Stimulated activated effector memory CD8-positive, alpha-beta T cell treated with anti-CD3 and anti-CD28 coated beads, Interleukin-12 subunit alpha, Interleukin-12 subunit beta, amount 100 ng/mL, for 72 hours (primary cell): ENCODE measurements at regions not wholly inside any gene's neighbourhood (a gene's known extent, or its start where the extent isn't known, plus 50 kb on each side); places are given as distances from the start of the nearest gene placed in this dataset.

Experiments
- ATAC-seq: fragments of 150-1000 bp; cut with Tn5 transposase; 2 replicates; pipeline ENCODE4 v1.10.0; 2021
- DNase-seq, 2 donors: peaks; one replicate each; pipeline ENCODE4 v3.0.0; 2021 to 2022; ENCODE audit warnings: low spot score in 2 of 2
- H3K27ac Mint-ChIP-seq: one replicate; pipeline ENCODE4 v1.8.0; 2022; ENCODE audit warnings: mild to moderate bottlenecking, mixed read lengths
- H3K36me3 Mint-ChIP-seq: one replicate; pipeline ENCODE4 v1.8.0; 2022; ENCODE audit warnings: mild to moderate bottlenecking, mixed read lengths
- H3K4me1 Mint-ChIP-seq: one replicate; pipeline ENCODE4 v1.8.0; 2022; ENCODE audit warnings: mixed read lengths
- H3K4me3 Mint-ChIP-seq: one replicate; pipeline ENCODE4 v1.8.0; 2022; ENCODE audit warnings: mild to moderate bottlenecking, mixed read lengths
- H3K9me3 Mint-ChIP-seq: one replicate; pipeline ENCODE4 v1.8.0; 2022; ENCODE audit warnings: mixed read lengths

DNA sequence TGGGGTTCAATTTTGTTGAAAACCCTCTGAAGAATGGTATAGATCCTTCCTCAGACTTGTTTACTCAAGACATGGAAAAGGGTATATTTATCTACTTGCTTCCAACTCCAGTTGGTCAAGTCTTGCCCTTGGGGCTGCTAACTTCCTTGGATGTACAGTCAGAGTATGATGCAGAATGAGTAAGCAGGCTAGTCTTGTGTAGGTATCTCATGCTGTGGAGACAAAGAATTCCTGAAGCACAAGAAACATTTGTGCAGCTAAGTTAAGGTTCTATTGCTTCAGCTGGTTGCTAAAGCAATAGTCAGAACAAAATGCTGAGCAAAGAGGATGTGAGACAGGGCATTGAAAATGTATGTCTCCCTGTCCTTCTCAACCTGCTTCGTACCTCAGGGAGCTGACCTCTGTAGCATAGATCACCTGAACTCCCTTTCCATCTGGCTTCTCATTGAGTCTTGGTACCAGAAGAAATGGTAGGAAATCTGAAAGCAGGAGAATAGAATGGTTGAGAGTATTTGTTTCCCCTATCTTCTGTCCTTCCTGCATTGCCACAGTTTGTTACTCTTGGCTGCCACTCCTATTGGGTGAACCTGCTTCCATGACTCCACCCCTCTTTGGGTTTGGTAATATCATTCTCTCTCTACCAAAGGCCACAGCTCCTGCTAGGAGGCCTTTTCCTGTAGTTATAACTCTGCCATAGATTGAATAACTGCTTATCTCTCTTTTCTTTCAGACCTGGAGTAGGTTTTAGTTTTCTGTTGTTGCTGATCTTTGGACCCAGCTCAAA, 346.0 kb downstream of the PHF14 start:
- H3K4me1 Mint-ChIP-seq, result no peaks in the 10 kb centered on the region
- no peak for ATAC-seq
- no peaks in the 10 kb centered on the region for H3K36me3 Mint-ChIP-seq
- no peak for DNase-seq
- no peaks in the 10 kb centered on the region for H3K9me3 Mint-ChIP-seq
- H3K4me3 Mint-ChIP-seq, result no peak overlapping the region
- no peak overlapping the region for H3K27ac Mint-ChIP-seq
